ENCODE measurements at regions not wholly inside any gene's neighbourhood (a gene's known extent, or its start where the extent isn't known, plus 50 kb on each side); places are given as distances from the start of the nearest gene placed in this dataset.

DNA sequence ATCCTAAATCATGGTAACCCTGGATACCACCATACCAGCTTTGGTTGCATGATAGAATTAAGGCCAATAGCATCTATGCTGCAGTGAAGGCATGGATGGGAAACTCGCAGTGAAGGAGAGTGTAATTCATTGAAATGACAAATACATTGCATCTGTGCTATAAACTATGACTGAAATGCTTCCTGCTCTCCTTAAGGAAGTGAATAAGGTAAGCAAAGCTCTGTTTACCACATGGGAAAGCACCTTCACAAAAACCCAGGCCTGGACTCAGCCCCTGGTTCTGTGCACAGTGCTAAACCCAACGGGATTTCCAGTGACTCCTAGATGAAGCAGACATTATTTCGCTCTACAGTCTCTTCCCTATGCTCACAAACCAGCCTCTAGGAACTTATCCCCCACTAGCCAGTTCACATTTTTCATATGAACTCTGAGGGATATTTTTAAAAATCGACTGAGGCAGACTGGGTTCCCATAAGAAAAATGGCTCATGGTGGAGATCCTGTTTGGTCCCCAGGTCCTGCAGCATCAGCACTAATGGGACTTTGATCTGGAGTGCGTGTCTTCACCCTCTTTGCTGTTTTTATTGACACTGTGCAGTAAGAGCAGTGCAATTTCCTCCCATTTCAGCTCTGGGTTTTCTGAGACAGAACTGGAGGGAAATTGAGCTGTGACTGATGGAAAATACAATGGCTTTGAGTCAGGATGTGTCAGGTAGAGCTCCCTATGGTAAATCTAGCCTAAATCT is 362.7 kb downstream of the SIPA1L2 start:
- TF ChIP-seq, protein P1, sequence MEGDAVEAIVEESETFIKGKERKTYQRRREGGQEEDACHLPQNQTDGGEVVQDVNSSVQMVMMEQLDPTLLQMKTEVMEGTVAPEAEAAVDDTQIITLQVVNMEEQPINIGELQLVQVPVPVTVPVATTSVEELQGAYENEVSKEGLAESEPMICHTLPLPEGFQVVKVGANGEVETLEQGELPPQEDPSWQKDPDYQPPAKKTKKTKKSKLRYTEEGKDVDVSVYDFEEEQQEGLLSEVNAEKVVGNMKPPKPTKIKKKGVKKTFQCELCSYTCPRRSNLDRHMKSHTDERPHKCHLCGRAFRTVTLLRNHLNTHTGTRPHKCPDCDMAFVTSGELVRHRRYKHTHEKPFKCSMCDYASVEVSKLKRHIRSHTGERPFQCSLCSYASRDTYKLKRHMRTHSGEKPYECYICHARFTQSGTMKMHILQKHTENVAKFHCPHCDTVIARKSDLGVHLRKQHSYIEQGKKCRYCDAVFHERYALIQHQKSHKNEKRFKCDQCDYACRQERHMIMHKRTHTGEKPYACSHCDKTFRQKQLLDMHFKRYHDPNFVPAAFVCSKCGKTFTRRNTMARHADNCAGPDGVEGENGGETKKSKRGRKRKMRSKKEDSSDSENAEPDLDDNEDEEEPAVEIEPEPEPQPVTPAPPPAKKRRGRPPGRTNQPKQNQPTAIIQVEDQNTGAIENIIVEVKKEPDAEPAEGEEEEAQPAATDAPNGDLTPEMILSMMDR (IDR thresholded peaks at IDR 0.05) = no peak
- no peak for TF ChIP-seq ZFX (IDR thresholded peaks at IDR 0.05; ENCODE audit: borderline replicate concordance)

Data from 22Rv1 (cell line).